ENCODE measurements at regions not wholly inside any gene's neighbourhood (a gene's known extent, or its start where the extent isn't known, plus 50 kb on each side); places are given as distances from the start of the nearest gene placed in this dataset.
"Not testable (repeated sequence)": the region's sequence is repeated elsewhere in the genome, so short reads cannot be mapped to it uniquely, and the experiment has no call there.

DNA sequence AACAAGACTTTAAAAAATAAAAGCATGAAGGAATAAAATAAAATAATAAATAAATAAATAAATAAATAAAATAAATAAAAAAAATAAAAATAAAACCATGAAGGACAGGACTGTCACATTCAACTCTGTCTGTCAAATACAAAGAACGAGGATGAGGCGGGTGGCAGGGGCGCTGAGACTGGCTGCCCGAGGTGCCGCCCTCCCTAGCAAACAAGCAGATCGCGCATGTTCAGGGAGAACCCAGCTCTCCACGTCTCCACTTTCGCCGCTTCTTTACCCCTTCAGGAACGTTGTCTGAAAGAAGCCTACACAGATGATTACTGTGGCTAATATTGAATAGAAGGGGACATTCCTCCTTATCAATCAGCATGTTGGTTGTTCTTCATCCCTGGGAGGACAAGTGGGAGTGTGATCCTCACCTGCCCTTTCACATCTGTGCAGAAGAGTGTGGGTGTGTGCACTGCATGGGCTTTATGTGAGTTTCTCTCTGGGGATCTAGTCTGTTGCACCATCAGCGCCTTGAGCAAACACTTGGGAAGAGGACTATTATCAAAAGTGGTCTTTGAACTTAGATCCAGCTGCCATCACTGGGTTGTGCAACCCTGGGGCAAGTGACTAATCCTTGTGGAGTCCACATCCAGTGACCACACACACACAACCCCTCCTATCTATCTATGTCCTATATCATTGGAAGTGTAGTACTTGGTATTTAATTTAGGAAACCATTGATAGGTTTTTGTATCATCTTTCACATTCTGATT is 399.2 kb downstream of the IRX2 start (continued):
- TF ChIP-seq, protein P1, sequence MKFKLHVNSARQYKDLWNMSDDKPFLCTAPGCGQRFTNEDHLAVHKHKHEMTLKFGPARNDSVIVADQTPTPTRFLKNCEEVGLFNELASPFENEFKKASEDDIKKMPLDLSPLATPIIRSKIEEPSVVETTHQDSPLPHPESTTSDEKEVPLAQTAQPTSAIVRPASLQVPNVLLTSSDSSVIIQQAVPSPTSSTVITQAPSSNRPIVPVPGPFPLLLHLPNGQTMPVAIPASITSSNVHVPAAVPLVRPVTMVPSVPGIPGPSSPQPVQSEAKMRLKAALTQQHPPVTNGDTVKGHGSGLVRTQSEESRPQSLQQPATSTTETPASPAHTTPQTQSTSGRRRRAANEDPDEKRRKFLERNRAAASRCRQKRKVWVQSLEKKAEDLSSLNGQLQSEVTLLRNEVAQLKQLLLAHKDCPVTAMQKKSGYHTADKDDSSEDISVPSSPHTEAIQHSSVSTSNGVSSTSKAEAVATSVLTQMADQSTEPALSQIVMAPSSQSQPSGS (IDR thresholded peaks at IDR 0.05; ENCODE audit: low read length), result no peak
- TF ChIP-seq CBX8 (IDR thresholded peaks at IDR 0.05; ENCODE audit: borderline replicate concordance, low read depth, low read length), result no peak
- no peak for TF ChIP-seq TAF1 (IDR thresholded peaks at IDR 0.05; ENCODE audit: low read depth, low read length)
- TF ChIP-seq TAF7 (optimal IDR thresholded peaks at IDR 0.05; ENCODE audit: borderline replicate concordance, low read depth, low read length), result no peak
- TF ChIP-seq CTBP2 (IDR thresholded peaks at IDR 0.05; ENCODE audit: borderline replicate concordance, insufficient read depth, insufficient read length, low read length), result no peak

DNA sequence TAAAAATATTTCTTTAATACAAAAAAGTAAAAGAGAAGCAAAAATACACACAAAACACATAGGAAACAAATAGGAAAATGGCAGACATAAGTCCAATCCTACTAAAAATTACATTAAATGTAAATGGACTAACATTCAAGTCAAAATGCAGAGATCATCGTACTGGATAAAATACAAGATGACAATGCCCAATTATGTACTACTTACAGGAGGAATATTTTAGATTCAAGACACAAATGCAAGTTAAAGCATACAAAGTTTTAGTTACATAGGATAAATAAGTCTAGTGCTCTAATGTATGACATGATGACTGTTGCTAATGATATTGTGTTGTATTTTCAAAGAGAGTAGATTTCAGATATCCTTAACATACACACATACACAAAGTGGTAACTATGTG is 401.7 kb downstream of the IRX2 start:
- H3K79me2 ChIP-seq (ENCODE audit: control insufficient read depth in 1 of 2, insufficient read depth in 2 of 2, low read length in 2 of 2); H2BK12ac ChIP-seq (ENCODE audit: low read depth, low read length); H3K4me1 ChIP-seq (replicated peaks in 1 of 4; ENCODE audit: control insufficient read depth in 3 of 4, insufficient read depth in 4 of 4, low read length in 3 of 4); H3K4me3 ChIP-seq (ENCODE audit: extremely low read depth in 1 of 4, insufficient read depth in 2 of 4, low read depth in 3 of 4, low read length in 4 of 4); H3K79me1 ChIP-seq (ENCODE audit: low read depth, low read length); DNase-seq (ENCODE audit: low read depth in 1 of 2, low spot score in 2 of 2); H3K23me2 ChIP-seq (ENCODE audit: low read depth, low read length); H3K27me3 ChIP-seq (replicated peaks in 1 of 4; ENCODE audit: control insufficient read depth in 3 of 4, extremely low read depth in 1 of 4, insufficient read depth in 3 of 4, low read length in 3 of 4); H2BK20ac ChIP-seq (ENCODE audit: low read length); H4K91ac ChIP-seq (replicated peaks; ENCODE audit: insufficient read length, low read length); FAIRE-seq; H3K23ac ChIP-seq (ENCODE audit: insufficient read length); H4K8ac ChIP-seq (ENCODE audit: extremely low read depth, insufficient read depth, low read length); H2BK15ac ChIP-seq (ENCODE audit: low read length); H3K18ac ChIP-seq (ENCODE audit: extremely low read depth, low read length); POLR2A ChIA-PET (ENCODE audit: partially characterized antibody); H3K14ac ChIP-seq (ENCODE audit: insufficient read length); H3K4me2 ChIP-seq (ENCODE audit: insufficient read depth in 1 of 2, low read depth in 2 of 2, low read length in 2 of 2); H4K5ac ChIP-seq (ENCODE audit: insufficient read length, low read depth, low read length); H3K4ac ChIP-seq (replicated peaks; ENCODE audit: insufficient read length, low read depth, low read length); H2BK5ac ChIP-seq (ENCODE audit: low read depth, low read length); H4K20me1 ChIP-seq (replicated peaks in 1 of 2; ENCODE audit: control insufficient read depth in 1 of 2, insufficient read depth in 2 of 2, low read length in 2 of 2); H3K27ac ChIP-seq (ENCODE audit: low read depth, low read length); CTCF ChIA-PET (ENCODE audit: partially characterized antibody); H2AK5ac ChIP-seq (ENCODE audit: low read depth, low read length); H2AFZ ChIP-seq (ENCODE audit: low read length); H3K9me3 ChIP-seq (ENCODE audit: insufficient read depth in 2 of 2, low read depth in 1 of 2, low read length in 1 of 2); H3K56ac ChIP-seq (replicated peaks; ENCODE audit: insufficient read length, low read depth, low read length); H3K36me3 ChIP-seq (ENCODE audit: control insufficient read depth in 2 of 4, insufficient read depth in 4 of 4, low read length in 3 of 4); H2BK120ac ChIP-seq (replicated peaks; ENCODE audit: low read depth, low read length); H3K9ac ChIP-seq (replicated peaks in 1 of 4; ENCODE audit: extremely low read depth in 1 of 4, low read depth in 3 of 4, low read length in 3 of 4): not testable (repeated sequence)
- WGBS, 2 experiments (ENCODE audit: extremely low coverage in 1 of 2, insufficient coverage in 1 of 2, insufficient read length in 1 of 2, insufficient replicate concordance in 2 of 2, low coverage in 1 of 2, low lambda C conversion rate in 2 of 2, missing lambda C conversion rate in 1 of 2), result 100% methylated on average over 1 of the region's 1 CpG; no CpG with 5 or more reads in 1 of the 2 experiments

All from H1 (cell line).